ENCODE measurements at regions not wholly inside any gene's neighbourhood (a gene's known extent, or its start where the extent isn't known, plus 50 kb on each side); places are given as distances from the start of the nearest gene placed in this dataset.

DNA sequence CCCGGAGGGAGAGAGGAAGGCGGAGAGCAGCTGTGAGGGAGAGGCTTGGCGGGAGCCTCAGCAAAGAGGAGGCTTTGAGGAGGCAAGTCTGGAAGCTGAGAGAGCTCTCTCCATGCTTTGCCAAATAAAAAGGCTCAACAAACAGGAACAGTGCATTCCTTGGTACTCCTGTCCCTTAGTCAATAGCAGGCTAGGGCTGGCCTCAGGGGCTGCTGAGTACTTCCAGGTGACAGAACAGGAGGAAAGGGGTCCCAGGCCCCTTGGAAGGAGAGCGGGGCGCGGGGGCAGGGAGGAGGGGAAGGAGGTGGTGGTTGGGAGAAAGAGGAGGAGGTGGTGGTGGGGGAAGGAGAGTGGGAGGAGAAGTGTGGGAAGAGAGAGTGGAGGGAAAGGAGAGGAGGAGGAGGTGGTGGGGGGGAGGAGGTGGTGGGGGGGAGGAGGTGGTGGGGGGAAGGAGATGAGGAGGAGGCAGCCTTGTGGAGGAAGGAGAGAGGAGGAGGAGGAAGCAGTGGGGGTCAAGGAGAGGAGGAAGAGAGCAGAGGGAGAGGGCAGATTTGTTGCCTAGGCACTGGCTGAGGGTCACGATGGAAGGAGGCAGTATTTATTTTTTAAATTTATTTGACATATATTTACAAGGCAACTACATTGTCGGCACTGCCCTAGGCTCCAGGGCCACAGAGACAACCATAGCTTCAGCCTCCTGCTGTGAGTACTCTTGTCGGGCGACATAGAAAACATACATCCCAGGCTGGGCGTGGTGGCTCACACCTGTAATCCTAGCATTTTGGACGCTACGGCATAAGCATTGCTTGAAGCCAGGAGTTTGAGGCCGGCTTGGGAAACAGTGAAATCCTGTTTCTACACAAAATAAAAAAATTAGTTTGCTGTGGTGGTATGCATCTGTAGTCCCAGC, 74.2 kb upstream of the ZBED5 start:
- H3K9me3 ChIP-seq (ENCODE audit: control insufficient read depth in 3 of 3, low read length in 3 of 3), result no peaks in the 10 kb centered on the region
- H3K27ac ChIP-seq (ENCODE audit: low read depth, low read length), result peak overlapping the region; percentile 86
- H3K4me3 ChIP-seq (ENCODE audit: low read length in 3 of 3), result peak overlapping the region; percentile 67 to 76 (median 75)
- H3K4me1 ChIP-seq (ENCODE audit: control insufficient read depth in 3 of 3, insufficient read depth in 3 of 3, low read length in 3 of 3), result peaks cover 10 to 15% (median 13%) of the 10 kb centered on the region in 3 donors
- H3K9ac ChIP-seq (ENCODE audit: low read depth in 1 of 3, low read length in 3 of 3), result peak overlapping the region; percentile 71 to 87 (median 79)
- H3K27me3 ChIP-seq (ENCODE audit: control insufficient read depth in 3 of 3, insufficient read depth in 3 of 3, low read length in 3 of 3), result no peaks in the 10 kb centered on the region
- no peaks in the 10 kb centered on the region for H3K36me3 ChIP-seq (ENCODE audit: control insufficient read depth in 3 of 3, insufficient read depth in 3 of 3, low read length in 3 of 3)

DNA sequence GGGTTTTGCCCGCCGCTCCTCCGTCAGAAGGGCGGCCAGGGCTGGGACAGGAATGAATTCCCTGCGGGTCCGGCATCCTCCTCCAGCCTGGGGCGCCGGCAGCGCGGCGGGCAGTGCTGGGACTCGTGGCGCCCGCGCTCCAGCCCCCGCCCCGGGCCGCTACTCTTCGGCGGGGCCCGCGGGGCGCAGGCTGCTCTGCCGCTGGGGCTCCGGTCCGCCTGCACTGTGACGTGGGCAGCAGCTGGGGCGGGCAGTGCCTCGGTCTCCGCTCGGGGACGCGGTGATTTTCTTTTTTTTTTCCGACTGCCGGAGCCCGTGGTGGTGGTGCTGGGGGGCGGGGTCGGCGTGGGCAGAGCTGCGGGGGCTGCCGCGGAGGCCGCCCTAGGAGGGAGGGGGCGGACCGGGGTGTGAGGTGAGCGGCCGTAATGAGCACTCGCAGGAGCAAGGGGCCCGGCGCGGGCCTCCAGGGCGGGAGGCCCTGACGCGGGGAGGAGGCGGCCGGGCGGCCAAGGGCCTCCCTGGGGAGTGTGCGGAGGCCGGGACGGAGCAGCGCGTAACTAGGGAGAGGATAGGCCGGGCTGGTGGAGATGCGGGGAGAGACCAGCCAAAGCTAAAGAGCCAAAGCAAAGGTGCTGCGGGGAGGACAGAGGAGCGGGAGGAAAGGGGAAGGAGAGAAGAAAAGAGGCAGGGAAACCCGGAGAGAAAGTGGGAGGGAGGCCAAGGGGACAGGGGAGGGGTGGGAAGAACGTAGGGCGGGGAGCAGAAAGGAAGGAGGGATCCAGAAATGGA, 73.3 kb upstream of the ZBED5 start:
- no peaks in the 10 kb centered on the region for H3K36me3 ChIP-seq (ENCODE audit: control insufficient read depth in 3 of 3, insufficient read depth in 3 of 3, low read length in 3 of 3)
- H3K27ac ChIP-seq (ENCODE audit: low read depth, low read length), result peak overlapping the region; percentile 86
- H3K4me3 ChIP-seq (ENCODE audit: low read length in 3 of 3), result peak overlapping the region; percentile 67 to 76 (median 75)
- peak overlapping the region; percentile 71 to 87 (median 79) for H3K9ac ChIP-seq (ENCODE audit: low read depth in 1 of 3, low read length in 3 of 3)
- H3K27me3 ChIP-seq (ENCODE audit: control insufficient read depth in 3 of 3, insufficient read depth in 3 of 3, low read length in 3 of 3), result no peaks in the 10 kb centered on the region
- no peaks in the 10 kb centered on the region for H3K9me3 ChIP-seq (ENCODE audit: control insufficient read depth in 3 of 3, low read length in 3 of 3)
- peaks cover 13 to 22% (median 14%) of the 10 kb centered on the region in 3 donors for H3K4me1 ChIP-seq (ENCODE audit: control insufficient read depth in 3 of 3, insufficient read depth in 3 of 3, low read length in 3 of 3)

DNA sequence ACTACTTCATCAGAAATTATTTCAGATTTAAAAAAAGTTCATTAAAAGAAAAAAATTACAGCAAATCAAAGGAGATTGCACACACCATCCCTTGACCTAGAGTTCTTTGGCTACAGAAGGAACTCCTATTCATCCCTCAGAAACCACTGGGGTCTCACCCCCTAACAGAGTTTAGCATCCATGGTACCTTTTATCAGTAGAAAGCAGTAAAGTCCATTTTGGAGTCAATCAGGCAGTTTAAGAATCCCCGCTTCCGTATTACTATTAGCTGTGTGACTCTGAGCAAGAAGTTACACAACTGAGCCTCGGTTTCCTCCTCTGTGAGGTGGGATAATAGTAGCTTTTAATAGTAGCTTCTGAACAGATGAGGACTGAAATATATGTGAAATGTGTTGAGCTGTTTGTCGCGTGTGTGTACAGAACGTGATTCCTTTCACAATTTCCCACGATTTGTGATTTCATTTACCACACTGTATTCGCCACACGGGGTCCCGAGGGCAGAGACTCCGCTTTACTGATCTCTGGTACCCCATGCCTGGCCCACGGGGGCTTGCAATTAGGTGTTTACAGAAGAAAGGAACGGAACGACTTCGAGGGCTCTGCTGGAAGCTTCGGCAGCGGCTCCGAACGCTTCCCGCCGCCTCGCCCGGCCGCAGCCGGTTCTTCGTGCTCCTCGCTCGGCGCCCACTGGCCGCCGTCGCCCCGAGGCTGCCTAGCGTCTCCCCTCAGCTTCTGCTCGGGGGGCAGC, 72.5 kb upstream of the ZBED5 start:
- peak overlapping the region; percentile 65 to 87 (median 79) for H3K9ac ChIP-seq (ENCODE audit: low read depth in 1 of 3, low read length in 3 of 3)
- H3K4me3 ChIP-seq (ENCODE audit: low read length in 3 of 3), result peak overlapping the region; percentile 66 to 76 (median 67)
- H3K36me3 ChIP-seq (ENCODE audit: control insufficient read depth in 3 of 3, insufficient read depth in 3 of 3, low read length in 3 of 3), result no peaks in the 10 kb centered on the region
- peak overlapping the region; percentile 86 for H3K27ac ChIP-seq (ENCODE audit: low read depth, low read length)
- H3K27me3 ChIP-seq (ENCODE audit: control insufficient read depth in 3 of 3, insufficient read depth in 3 of 3, low read length in 3 of 3), result no peaks in the 10 kb centered on the region
- H3K9me3 ChIP-seq (ENCODE audit: control insufficient read depth in 3 of 3, low read length in 3 of 3), result no peaks in the 10 kb centered on the region
- H3K4me1 ChIP-seq (ENCODE audit: control insufficient read depth in 3 of 3, insufficient read depth in 3 of 3, low read length in 3 of 3), result peaks cover 17 to 29% (median 22%) of the 10 kb centered on the region in 3 donors

DNA sequence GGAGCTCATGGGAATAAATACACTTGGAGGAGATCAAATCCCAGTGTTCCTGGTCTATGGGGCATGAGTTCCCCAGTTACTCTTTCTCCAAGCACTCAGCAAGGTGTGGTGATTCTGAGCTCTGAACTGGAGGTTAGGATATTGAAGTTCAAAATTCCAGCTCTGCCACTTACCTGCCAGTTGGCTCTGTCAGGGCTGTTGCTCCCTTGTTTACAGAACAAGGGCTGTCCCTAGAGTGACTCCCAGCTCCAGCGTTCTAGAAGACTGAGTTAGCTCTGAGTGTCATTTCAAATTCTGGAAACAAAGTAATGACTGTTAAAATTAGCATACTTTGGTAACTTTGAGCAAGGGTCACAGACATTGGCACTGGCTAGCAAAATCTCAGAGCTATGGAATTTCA, 69.7 kb upstream of the ZBED5 start:
- Histone ChIP-seq H3K27ac (ENCODE audit: low read depth, low read length) (no peak overlapping the region), H3K4me1 (ENCODE audit: control insufficient read depth in 3 of 3, insufficient read depth in 3 of 3, low read length in 3 of 3) (peaks cover 11 to 32% (median 23%) of the 10 kb centered on the region in 3 donors), H3K9me3 (ENCODE audit: control insufficient read depth in 3 of 3, low read length in 3 of 3) (no peaks in the 10 kb centered on the region), H3K27me3 (ENCODE audit: control insufficient read depth in 3 of 3, insufficient read depth in 3 of 3, low read length in 3 of 3) (no peaks in the 10 kb centered on the region), H3K36me3 (ENCODE audit: control insufficient read depth in 3 of 3, insufficient read depth in 3 of 3, low read length in 3 of 3) (no peaks in the 10 kb centered on the region), H3K4me3 (ENCODE audit: low read length in 3 of 3) (no peak overlapping the region), H3K9ac (ENCODE audit: low read depth in 1 of 3, low read length in 3 of 3) (no peak overlapping the region)

DNA sequence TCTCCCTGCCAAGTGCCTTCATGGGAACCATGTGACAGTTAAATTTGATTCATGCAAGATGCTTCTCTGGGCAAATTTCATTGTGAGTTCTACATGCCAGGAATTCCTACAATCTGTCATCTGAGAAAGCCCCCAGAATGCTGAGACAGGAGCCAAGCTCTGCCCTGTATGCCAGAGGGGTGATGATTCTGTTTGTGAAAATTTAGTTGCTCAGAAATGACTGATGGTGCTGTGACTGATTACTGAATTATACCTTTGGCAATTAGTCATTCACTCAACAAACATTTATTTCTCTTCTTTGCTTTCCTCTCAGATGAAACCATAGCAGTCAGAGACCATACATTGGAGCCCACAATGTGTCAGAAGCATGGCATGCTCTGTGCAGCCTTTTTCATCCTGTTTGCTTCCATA, 69.0 kb upstream of the ZBED5 start:
- Histone ChIP-seq H3K36me3 (ENCODE audit: control insufficient read depth in 3 of 3, insufficient read depth in 3 of 3, low read length in 3 of 3) (no peaks in the 10 kb centered on the region), H3K9me3 (ENCODE audit: control insufficient read depth in 3 of 3, low read length in 3 of 3) (no peaks in the 10 kb centered on the region), H3K4me3 (ENCODE audit: low read length in 3 of 3) (no peak overlapping the region), H3K9ac (ENCODE audit: low read depth in 1 of 3, low read length in 3 of 3) (no peak overlapping the region), H3K27me3 (ENCODE audit: control insufficient read depth in 3 of 3, insufficient read depth in 3 of 3, low read length in 3 of 3) (no peaks in the 10 kb centered on the region), H3K27ac (ENCODE audit: low read depth, low read length) (no peak overlapping the region), H3K4me1 (ENCODE audit: control insufficient read depth in 3 of 3, insufficient read depth in 3 of 3, low read length in 3 of 3) (peaks cover 6 to 32% (median 23%) of the 10 kb centered on the region in 3 donors)

DNA sequence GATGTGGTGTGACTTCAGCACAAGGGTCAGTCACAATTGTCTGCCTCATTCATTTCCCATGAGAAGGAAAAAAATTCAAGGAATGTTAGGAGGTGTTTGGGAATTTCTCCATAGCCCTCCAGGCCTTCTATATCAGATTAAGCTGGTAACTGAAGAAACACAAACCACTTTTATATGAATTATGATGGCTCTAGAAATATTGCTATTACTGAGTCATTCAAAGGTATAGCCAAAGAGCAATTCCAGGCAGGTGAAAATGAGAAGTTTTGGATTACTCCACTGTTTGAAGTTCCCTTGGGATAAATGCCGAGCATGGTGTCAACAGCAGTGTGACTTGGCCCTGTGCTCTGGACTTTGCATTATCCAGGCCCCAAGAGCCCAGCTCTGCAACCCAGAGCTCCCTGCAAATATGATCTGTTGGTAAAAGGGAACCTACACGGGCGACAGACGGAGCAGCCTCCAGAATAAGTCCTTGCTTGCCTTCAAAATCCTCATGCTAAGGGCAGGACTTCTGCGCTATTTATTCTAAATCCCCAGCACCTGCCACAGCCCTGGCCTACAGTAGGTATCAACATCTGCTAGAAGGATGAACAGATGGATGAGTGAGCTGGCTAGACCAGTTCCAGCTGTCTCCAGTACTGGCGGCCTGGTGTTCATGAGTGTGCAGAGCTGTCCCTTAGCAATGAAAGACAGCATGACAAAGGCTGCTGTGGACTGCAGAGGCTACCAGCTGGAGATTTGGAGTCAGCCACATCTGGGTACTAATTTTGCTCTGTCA, 67.5 kb upstream of the ZBED5 start:
- no peak overlapping the region for H3K4me3 ChIP-seq (ENCODE audit: low read length in 3 of 3)
- no peaks in the 10 kb centered on the region for H3K9me3 ChIP-seq (ENCODE audit: control insufficient read depth in 3 of 3, low read length in 3 of 3)
- H3K4me1 ChIP-seq (ENCODE audit: control insufficient read depth in 3 of 3, insufficient read depth in 3 of 3, low read length in 3 of 3), result peaks cover 3 to 27% (median 17%) of the 10 kb centered on the region in 3 donors
- H3K27me3 ChIP-seq (ENCODE audit: control insufficient read depth in 3 of 3, insufficient read depth in 3 of 3, low read length in 3 of 3), result no peaks in the 10 kb centered on the region
- H3K36me3 ChIP-seq (ENCODE audit: control insufficient read depth in 3 of 3, insufficient read depth in 3 of 3, low read length in 3 of 3), result no peaks in the 10 kb centered on the region
- no peak overlapping the region for H3K27ac ChIP-seq (ENCODE audit: low read depth, low read length)
- no peak overlapping the region for H3K9ac ChIP-seq (ENCODE audit: low read depth in 1 of 3, low read length in 3 of 3)

DNA sequence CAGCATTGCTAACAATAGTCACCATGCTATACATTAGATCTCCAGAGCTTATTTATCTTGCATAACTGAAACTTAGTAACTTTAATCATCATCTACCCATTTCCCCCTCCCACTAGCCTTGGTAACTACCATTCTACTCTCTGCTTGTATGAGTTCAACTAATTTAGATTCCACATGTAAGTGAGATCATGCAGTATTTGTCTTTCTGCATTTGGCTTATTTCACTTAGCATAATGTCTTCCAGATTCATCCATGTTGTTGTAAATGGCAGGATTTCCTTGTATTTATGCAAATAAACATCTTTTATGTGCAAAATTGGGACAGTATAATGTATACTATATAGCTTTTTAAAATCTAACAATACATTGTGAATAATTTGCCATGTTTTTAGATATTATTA, 66.0 kb upstream of the ZBED5 start:
- no peaks in the 10 kb centered on the region for H3K27me3 ChIP-seq (ENCODE audit: control insufficient read depth in 3 of 3, insufficient read depth in 3 of 3, low read length in 3 of 3)
- H3K4me3 ChIP-seq (ENCODE audit: low read length in 3 of 3), result no peak overlapping the region
- no peak overlapping the region for H3K27ac ChIP-seq (ENCODE audit: low read depth, low read length)
- no peak overlapping the region for H3K9ac ChIP-seq (ENCODE audit: low read depth in 1 of 3, low read length in 3 of 3)
- H3K9me3 ChIP-seq (ENCODE audit: control insufficient read depth in 3 of 3, low read length in 3 of 3), result no peaks in the 10 kb centered on the region
- H3K36me3 ChIP-seq (ENCODE audit: control insufficient read depth in 3 of 3, insufficient read depth in 3 of 3, low read length in 3 of 3), result no peaks in the 10 kb centered on the region
- H3K4me1 ChIP-seq (ENCODE audit: control insufficient read depth in 3 of 3, insufficient read depth in 3 of 3, low read length in 3 of 3), result peaks cover 3 to 25% (median 17%) of the 10 kb centered on the region in 3 donors

DNA sequence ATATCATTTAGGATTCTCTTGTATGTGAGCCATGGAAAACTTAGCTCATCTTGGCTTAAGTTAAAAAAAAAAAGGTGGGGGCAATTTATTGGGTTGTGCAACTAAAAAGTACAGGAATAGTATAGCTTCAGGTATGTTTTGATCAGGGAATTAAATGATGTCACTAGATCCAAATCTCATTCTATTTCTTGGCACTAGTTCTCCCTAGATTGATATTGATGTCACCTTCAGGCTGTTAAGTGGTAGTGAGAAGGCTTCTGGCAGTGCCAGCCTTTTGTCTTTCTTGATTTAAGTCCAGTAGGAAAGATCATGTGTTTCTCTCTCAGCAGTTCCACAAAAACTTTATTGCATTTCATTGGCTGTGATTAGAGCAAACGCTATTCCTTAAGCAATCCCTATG, 65.0 kb upstream of the ZBED5 start:
- Histone ChIP-seq H3K4me1 (ENCODE audit: control insufficient read depth in 3 of 3, insufficient read depth in 3 of 3, low read length in 3 of 3) (peaks cover 3 to 25% (median 17%) of the 10 kb centered on the region in 3 donors), H3K36me3 (ENCODE audit: control insufficient read depth in 3 of 3, insufficient read depth in 3 of 3, low read length in 3 of 3) (no peaks in the 10 kb centered on the region), H3K27me3 (ENCODE audit: control insufficient read depth in 3 of 3, insufficient read depth in 3 of 3, low read length in 3 of 3) (no peaks in the 10 kb centered on the region), H3K9me3 (ENCODE audit: control insufficient read depth in 3 of 3, low read length in 3 of 3) (no peaks in the 10 kb centered on the region), H3K4me3 (ENCODE audit: low read length in 3 of 3) (no peak overlapping the region), H3K27ac (ENCODE audit: low read depth, low read length) (no peak overlapping the region), H3K9ac (ENCODE audit: low read depth in 1 of 3, low read length in 3 of 3) (no peak overlapping the region)

DNA sequence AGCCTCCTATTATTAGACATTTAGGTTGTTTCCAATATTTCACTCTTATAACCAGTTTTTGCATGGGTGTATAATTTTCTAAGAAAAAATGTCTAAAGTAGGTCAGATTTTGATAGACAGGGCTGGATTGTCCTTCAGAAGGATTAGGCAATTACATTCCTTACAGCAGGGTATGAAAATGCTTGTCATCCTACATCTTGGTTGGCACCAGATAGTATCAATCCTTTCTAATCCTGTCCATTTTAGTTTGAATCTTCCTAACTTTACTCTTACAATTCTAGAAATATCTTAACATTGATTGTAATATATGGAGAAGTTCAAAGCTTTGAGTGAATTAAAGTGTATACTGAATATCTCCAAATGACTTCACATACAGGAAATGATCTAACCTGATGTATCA, 63.0 kb upstream of the ZBED5 start:
- no peak overlapping the region for H3K27ac ChIP-seq (ENCODE audit: low read depth, low read length)
- peaks cover 3 to 12% (median 10%) of the 10 kb centered on the region in 3 donors for H3K4me1 ChIP-seq (ENCODE audit: control insufficient read depth in 3 of 3, insufficient read depth in 3 of 3, low read length in 3 of 3)
- H3K9me3 ChIP-seq (ENCODE audit: control insufficient read depth in 3 of 3, low read length in 3 of 3), result no peaks in the 10 kb centered on the region
- H3K4me3 ChIP-seq (ENCODE audit: low read length in 3 of 3), result no peak overlapping the region
- H3K36me3 ChIP-seq (ENCODE audit: control insufficient read depth in 3 of 3, insufficient read depth in 3 of 3, low read length in 3 of 3), result no peaks in the 10 kb centered on the region
- H3K9ac ChIP-seq (ENCODE audit: low read depth in 1 of 3, low read length in 3 of 3), result no peak overlapping the region
- H3K27me3 ChIP-seq (ENCODE audit: control insufficient read depth in 3 of 3, insufficient read depth in 3 of 3, low read length in 3 of 3), result no peaks in the 10 kb centered on the region
